Erythroblast (primary cell): ENCODE measurements at regions not wholly inside any gene's neighbourhood (a gene's known extent, or its start where the extent isn't known, plus 50 kb on each side); places are given as distances from the start of the nearest gene placed in this dataset.

Experiments
- GATA1 ChIP-seq: IDR thresholded peaks from 2 replicates; pipeline ENCODE4 v1.6.1; 2011; ENCODE audit warnings: low read depth, mild to moderate bottlenecking, control low read depth, low read length, moderate library complexity
- POLR2A ChIP-seq: IDR thresholded peaks from 2 replicates; pipeline ENCODE4 v1.6.1; 2011; ENCODE audit warnings: mild to moderate bottlenecking, low read length

GRCh38 chr1:57945045-57945444 lies 521.2 kb upstream of the DAB1 start:
- TF ChIP-seq POLR2A (no peak), GATA1 (no peak)
